Testis (tissue), 2 donors: ENCODE measurements at regions not wholly inside any gene's neighbourhood (a gene's known extent, or its start where the extent isn't known, plus 50 kb on each side); places are given as distances from the start of the nearest gene placed in this dataset.

ENCODE experiments used
- DNase-seq: peaks from one replicate; pipeline ENCODE4 v3.0.0-alpha.2; 2019
- H3K27ac ChIP-seq, 2 donors: fragments of 200-600 bp; sonication (generic); one replicate each; pipeline ENCODE4 v1.5.1; 2019
- H3K27me3 ChIP-seq: fragments of 200-600 bp; sonication (generic); one replicate; pipeline ENCODE4 v1.5.1; 2019
- H3K36me3 ChIP-seq: fragments of 200-600 bp; sonication (generic); one replicate; pipeline ENCODE4 v1.5.1; 2017; ENCODE audit warnings: low read depth; ENCODE audit errors: missing control alignments
- H3K4me1 ChIP-seq: fragments of 200-600 bp; sonication (generic); one replicate; pipeline ENCODE4 v1.5.1; 2019
- H3K4me3 ChIP-seq, 2 donors: fragments of 200-600 bp; sonication (generic); one replicate each; pipeline ENCODE4 v1.5.1; 2017 to 2019
- H3K9me3 ChIP-seq: fragments of 200-600 bp; sonication (generic); one replicate; pipeline ENCODE4 v1.5.1; 2017
- POLR2A ChIP-seq: fragments of 450-650 bp; IDR thresholded peaks from one replicate; pipeline ENCODE4 v1.6.1; 2017; ENCODE audit warnings: antibody characterized with exemption, mild to moderate bottlenecking, moderate library complexity
- WGBS, 2 donors: methylation state at CpG; one replicate each; pipeline ENCODE4 v1.1.5; 2018; 5-methylcytosine and 5-hydroxymethylcytosine counted together
- intact Hi-C: fragments of 100-400 bp; cut with DNase I; formaldehyde crosslinking; loops from one replicate; pipeline ENCODE4 v1.15.1; 2023; ENCODE audit warnings: low total_unique reads
- TF ChIP-seq, protein P1 (sequence below), 3 experiments: fragments of 450-650 bp in 2 of 3; fragments of 200-600 bp in 1 of 3; sonication (generic) in 1 of 3; IDR thresholded peaks; one replicate each; pipeline ENCODE4 v1.5.1; 2016 to 2019; ENCODE audit warnings: antibody characterized with exemption in 3 of 3, mild to moderate bottlenecking in 2 of 3, moderate library complexity in 1 of 3

DNA sequence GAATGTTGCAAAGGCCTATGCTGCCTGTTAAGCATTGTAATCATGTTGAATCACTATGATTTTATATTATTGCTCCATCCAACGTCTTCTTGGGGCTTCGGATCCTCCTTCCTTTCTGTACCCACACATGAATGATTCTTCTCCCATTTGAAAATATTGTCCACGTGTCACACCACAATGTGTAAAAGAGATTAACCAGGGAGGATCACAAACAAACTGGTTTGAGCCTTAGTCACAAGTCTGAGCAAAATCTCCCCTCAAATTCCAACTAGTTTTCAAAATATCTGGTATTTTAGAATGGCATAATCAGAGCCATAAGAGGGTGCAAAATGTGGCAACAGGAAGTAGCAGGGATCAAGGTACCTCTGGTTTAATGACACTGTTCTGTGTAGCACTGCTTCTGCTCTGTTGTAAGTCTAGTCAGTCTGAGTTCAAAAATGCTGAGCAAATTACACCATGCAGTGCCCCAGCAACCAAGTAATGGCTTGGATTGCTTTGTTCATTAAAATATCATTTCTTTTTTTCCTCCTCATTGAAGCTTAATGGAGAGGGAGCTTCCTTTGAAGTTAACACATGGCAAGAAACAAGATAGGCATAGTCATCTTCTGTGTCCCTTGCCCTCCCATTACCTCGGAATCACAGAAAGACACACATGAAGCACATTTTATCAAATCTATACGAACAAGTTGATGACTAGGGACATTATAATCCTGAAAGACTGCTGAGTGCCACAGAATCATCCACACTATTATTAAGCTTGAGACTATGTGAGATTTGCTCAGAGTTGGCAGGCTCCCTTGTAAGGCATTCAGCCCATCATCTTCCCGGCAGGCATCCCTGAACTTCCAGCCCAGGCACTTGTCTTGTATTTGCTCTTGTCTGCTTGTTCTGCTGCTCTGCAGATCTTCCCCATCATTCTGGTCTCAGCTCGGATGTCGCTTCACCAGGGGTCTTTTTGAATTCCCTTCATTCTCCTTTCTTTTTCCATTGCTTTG is 102.0 kb upstream of the PRLR start:
- no peaks in the 10 kb centered on the region for H3K4me1 ChIP-seq
- no peak for TF ChIP-seq POLR2A
- TF ChIP-seq, protein P1, sequence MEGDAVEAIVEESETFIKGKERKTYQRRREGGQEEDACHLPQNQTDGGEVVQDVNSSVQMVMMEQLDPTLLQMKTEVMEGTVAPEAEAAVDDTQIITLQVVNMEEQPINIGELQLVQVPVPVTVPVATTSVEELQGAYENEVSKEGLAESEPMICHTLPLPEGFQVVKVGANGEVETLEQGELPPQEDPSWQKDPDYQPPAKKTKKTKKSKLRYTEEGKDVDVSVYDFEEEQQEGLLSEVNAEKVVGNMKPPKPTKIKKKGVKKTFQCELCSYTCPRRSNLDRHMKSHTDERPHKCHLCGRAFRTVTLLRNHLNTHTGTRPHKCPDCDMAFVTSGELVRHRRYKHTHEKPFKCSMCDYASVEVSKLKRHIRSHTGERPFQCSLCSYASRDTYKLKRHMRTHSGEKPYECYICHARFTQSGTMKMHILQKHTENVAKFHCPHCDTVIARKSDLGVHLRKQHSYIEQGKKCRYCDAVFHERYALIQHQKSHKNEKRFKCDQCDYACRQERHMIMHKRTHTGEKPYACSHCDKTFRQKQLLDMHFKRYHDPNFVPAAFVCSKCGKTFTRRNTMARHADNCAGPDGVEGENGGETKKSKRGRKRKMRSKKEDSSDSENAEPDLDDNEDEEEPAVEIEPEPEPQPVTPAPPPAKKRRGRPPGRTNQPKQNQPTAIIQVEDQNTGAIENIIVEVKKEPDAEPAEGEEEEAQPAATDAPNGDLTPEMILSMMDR (IDR thresholded peaks at IDR 0.05), result no peak
- H3K27ac ChIP-seq, result no peak overlapping the region
- H3K9me3 ChIP-seq, result no peaks in the 10 kb centered on the region
- intact Hi-C loops, result no loop called here
- no peaks in the 10 kb centered on the region for H3K36me3 ChIP-seq
- H3K4me3 ChIP-seq, result no peak overlapping the region
- no peaks in the 10 kb centered on the region for H3K27me3 ChIP-seq
- no peak for DNase-seq
- WGBS, 2 donors, result 82 to 84% methylated on average over 8 of the region's 8 CpGs

DNA sequence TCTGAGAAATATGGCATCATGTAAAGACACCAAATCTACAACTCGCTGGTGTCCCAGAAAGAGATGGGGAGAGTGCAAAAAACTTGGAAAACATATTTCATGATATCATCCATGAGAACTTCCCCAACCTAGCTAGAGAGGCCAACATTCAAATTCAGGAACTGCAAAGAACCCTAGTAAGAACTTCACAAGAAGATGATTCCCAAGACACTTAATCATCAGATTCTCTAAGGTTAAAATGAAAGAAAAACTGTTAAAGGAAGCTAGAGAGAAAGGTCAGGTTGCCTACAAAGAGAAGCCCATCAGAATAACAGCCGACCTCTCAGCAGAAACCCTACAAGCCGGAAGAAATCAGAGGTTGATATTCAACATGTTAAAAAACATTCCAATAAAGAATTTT is 95.5 kb upstream of the PRLR start:
- H3K36me3 ChIP-seq, result no peaks in the 10 kb centered on the region
- no peak overlapping the region for H3K4me3 ChIP-seq
- DNase-seq, result no peak
- H3K4me1 ChIP-seq, result no peaks in the 10 kb centered on the region
- no peaks in the 10 kb centered on the region for H3K9me3 ChIP-seq
- no peak overlapping the region for H3K27ac ChIP-seq
- WGBS, 2 donors, result 91 to 92% methylated on average over 3 of the region's 3 CpGs
- intact Hi-C loops, result no loop called here
- no peaks in the 10 kb centered on the region for H3K27me3 ChIP-seq
- no peak for TF ChIP-seq POLR2A
- TF ChIP-seq, protein P1 (IDR thresholded peaks at IDR 0.05), result no peak

DNA sequence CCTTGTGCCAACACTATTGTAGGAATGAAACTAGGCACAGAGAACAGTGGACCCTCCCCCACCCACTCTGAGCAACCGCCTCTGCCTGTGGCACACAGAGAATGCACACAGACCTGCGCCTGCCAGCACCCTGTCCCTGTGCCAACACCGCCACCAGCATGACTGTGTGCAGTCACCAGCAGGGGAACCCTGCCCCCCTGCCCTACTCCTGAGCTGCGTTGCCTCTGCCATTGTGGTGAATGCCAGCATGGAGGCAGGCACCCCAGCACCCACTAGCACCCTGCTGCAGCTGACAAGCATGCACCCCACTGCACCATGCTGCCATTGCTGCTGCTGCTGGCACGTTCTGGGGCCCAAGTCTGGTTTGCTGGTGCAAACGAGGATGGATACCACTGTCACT is 94.4 kb upstream of the PRLR start:
- DNase-seq, result no peak
- TF ChIP-seq POLR2A, result no peak
- TF ChIP-seq, protein P1 (IDR thresholded peaks at IDR 0.05), result no peak
- H3K4me1 ChIP-seq, result no peaks in the 10 kb centered on the region
- 95% methylated on average over 3 to 6 of the region's 6 CpGs for WGBS, 2 donors
- intact Hi-C loops, result no loop called here
- H3K27ac ChIP-seq, result no peak overlapping the region
- H3K4me3 ChIP-seq, result no peak overlapping the region
- H3K36me3 ChIP-seq, result no peaks in the 10 kb centered on the region
- H3K9me3 ChIP-seq, result no peaks in the 10 kb centered on the region
- H3K27me3 ChIP-seq, result no peaks in the 10 kb centered on the region

DNA sequence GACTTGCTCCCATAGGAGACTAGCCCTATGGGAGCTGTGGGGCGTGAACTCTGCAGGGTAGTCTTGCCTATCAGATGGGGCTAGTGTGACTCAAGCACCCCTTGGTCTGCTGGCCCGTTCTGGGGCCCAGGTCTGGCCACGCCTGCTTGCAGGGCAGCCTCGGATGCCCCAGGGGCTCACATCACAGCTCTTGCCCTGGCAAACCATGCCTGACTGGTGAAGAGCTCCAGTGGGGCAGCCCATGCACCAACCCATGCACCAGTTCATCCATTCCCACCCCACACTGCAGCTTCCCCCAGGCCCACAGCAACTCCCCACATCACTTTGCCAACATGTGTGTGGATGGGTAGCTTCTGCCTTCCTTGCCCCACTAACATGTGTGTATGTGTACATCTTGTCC is 93.9 kb upstream of the PRLR start:
- 82 to 100% methylated on average over 1 to 4 of the region's 4 CpGs for whole genome bisulfite sequencing, 2 donors
- Histone ChIP-seq H3K27me3 (no peaks in the 10 kb centered on the region), H3K4me1 (no peaks in the 10 kb centered on the region), H3K9me3 (no peaks in the 10 kb centered on the region), H3K36me3 (no peaks in the 10 kb centered on the region), H3K4me3 (no peak overlapping the region), H3K27ac (no peak overlapping the region)
- no peak for DNase-seq
- intact Hi-C loops, result no loop called here
- TF ChIP-seq, protein P1 (IDR thresholded peaks at IDR 0.05), result no peak
- no peak for TF ChIP-seq POLR2A

DNA sequence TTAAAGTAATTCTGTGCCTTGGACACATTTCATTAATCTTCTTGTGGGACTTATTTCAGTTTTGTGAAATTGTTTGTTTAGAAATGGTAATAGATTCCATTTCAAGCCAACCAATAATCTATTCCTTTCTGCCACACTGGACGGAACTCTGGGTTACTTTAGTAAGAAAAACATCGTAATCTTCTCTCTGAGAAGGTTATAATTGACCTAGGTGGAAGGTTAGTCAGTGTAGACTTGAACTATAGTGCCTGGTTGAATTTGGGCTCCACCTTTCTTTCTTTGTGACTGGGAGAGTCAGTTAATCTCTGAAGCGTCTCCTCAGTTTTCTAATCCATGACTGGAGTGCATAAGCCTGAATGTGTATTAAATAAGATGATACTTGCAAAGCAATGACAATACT is 89.7 kb upstream of the PRLR start:
- intact Hi-C loops, result no loop called here
- Histone ChIP-seq H3K36me3 (no peaks in the 10 kb centered on the region), H3K27me3 (no peaks in the 10 kb centered on the region), H3K4me3 (no peak overlapping the region), H3K9me3 (no peaks in the 10 kb centered on the region), H3K27ac (no peak overlapping the region), H3K4me1 (no peaks in the 10 kb centered on the region)
- no peak for TF ChIP-seq POLR2A
- TF ChIP-seq, protein P1 (IDR thresholded peaks at IDR 0.05), result no peak
- DNase-seq, result no peak
- 73 to 87% methylated on average over 3 of the region's 3 CpGs for WGBS, 2 donors
